Endothelial cell of umbilical vein (primary cell): ENCODE measurements at regions not wholly inside any gene's neighbourhood (a gene's known extent, or its start where the extent isn't known, plus 50 kb on each side); places are given as distances from the start of the nearest gene placed in this dataset.

Experiments used
- BruUV-seq: library from RNA; stranded (reverse); fragments of 400-500 nt; replicated peaks from 2 replicates; lab custom pipeline; 2021; lab: Mats Ljungman, UMichigan
- CTCF ChIA-PET: fragments of 300-600, 350-600 bp; sonication (Branson Sonifier 250); formaldehyde crosslinking; loops from one replicate; lab custom pipeline; 2021; ENCODE audit warnings: antibody characterized with exemption, inconsistent platforms; lab: Charles Lee
- POLR2A ChIA-PET: fragments of 300-600, 350-600 bp; sonication (Branson Sonifier 250); formaldehyde crosslinking; loops from one replicate; lab custom pipeline; 2021; ENCODE audit warnings: antibody characterized with exemption, inconsistent platforms; lab: Charles Lee
- DNase-seq: peaks from one replicate; pipeline ENCODE4 v3.0.0-alpha.2; 2011; ENCODE audit warnings: low read depth, low spot score
- FAIRE-seq: peaks from 2 replicates; lab custom pipeline; 2011; peaks lifted over from hg19 to GRCh38; lab: Jason Lieb, UNC
- H2AFZ ChIP-seq: 2 replicates; pipeline ENCODE4 v1.6.0; 2012; ENCODE audit warnings: low read depth, low read length, control low read depth, inconsistent platforms
- H3K27ac ChIP-seq: 2 replicates; pipeline ENCODE4 v1.5.1; 2011; ENCODE audit warnings: low read depth, mild to moderate bottlenecking, control low read depth, low read length, moderate library complexity; ENCODE audit not compliant: insufficient read depth
- H3K27me3 ChIP-seq, 2 experiments: 2 replicates each; pipeline versions ENCODE4 v1.6.0 to v1.6.1; 2011; ENCODE audit warnings: low read length in 2 of 2, mixed read lengths in 1 of 2; ENCODE audit not compliant: control insufficient read depth in 2 of 2, insufficient read depth in 2 of 2
- H3K36me3 ChIP-seq, 2 experiments: 2 replicates in 1 of 2; 3 replicates in 1 of 2; pipeline ENCODE4 v1.5.1; 2011; ENCODE audit warnings: low read length in 2 of 2, mild to moderate bottlenecking in 1 of 2, moderate library complexity in 1 of 2; ENCODE audit not compliant: control insufficient read depth in 2 of 2, insufficient read depth in 2 of 2; ENCODE audit errors: extremely low read depth in 1 of 2
- H3K4me1 ChIP-seq: 3 replicates; pipeline ENCODE4 v1.5.1; 2011; ENCODE audit warnings: mild to moderate bottlenecking, low read length; ENCODE audit not compliant: control insufficient read depth, insufficient read depth; ENCODE audit errors: extremely low read depth
- H3K4me2 ChIP-seq: 2 replicates; pipeline ENCODE4 v1.6.1; 2011; ENCODE audit warnings: low read length, control low read depth, mixed read lengths; ENCODE audit not compliant: insufficient read depth
- H3K4me3 ChIP-seq, 3 experiments: fragments of 200-600 bp in 1 of 3; sonication (generic), shearing (Covaris generic) in 1 of 3; replicated peaks in 1 of 3; 2 replicates each; pipeline ENCODE4 v1.5.1; 2011 to 2016; ENCODE audit warnings: control low read depth in 3 of 3, low read length in 3 of 3, mild to moderate bottlenecking in 2 of 3, inconsistent platforms in 1 of 3, low read depth in 1 of 3, moderate library complexity in 1 of 3; ENCODE audit not compliant: insufficient read depth in 1 of 3
- H3K79me2 ChIP-seq: 2 replicates; pipeline ENCODE4 v1.6.0; 2012; ENCODE audit warnings: low read length, inconsistent platforms; ENCODE audit not compliant: control insufficient read depth, insufficient read depth
- H3K9ac ChIP-seq: replicated peaks from 2 replicates; pipeline ENCODE3; 2011; ENCODE audit warnings: low read length, control low read depth; ENCODE audit not compliant: insufficient read depth; ENCODE audit errors: extremely low read depth
- H3K9me1 ChIP-seq: replicated peaks from 3 replicates; pipeline ENCODE4 v1.6.0; 2011; ENCODE audit warnings: mild to moderate bottlenecking, low read length; ENCODE audit not compliant: control insufficient read depth, insufficient read depth; ENCODE audit errors: extremely low read depth
- H3K9me3 ChIP-seq: replicated peaks from 2 replicates; pipeline ENCODE4 v1.5.1; 2012; ENCODE audit warnings: low read length, inconsistent platforms; ENCODE audit not compliant: control insufficient read depth, insufficient read depth
- H4K20me1 ChIP-seq: replicated peaks from 2 replicates; pipeline ENCODE3; 2011; ENCODE audit warnings: mild to moderate bottlenecking, low read length; ENCODE audit not compliant: control insufficient read depth, insufficient read depth; ENCODE audit errors: extremely low read depth
- EZH2 ChIP-seq: IDR thresholded peaks from 2 replicates; pipeline ENCODE4 v1.6.1; 2012; ENCODE audit warnings: borderline replicate concordance, low read depth, mild to moderate bottlenecking, moderate library complexity, low read length, inconsistent platforms; ENCODE audit not compliant: severe bottlenecking
- FOS ChIP-seq: IDR thresholded peaks from 2 replicates; pipeline ENCODE4 v1.6.1; 2011; ENCODE audit warnings: mild to moderate bottlenecking, low read length, moderate library complexity, borderline replicate concordance; ENCODE audit not compliant: insufficient read depth
- GATA2 ChIP-seq: IDR thresholded peaks from 2 replicates; pipeline ENCODE4 v1.7.0; 2011; ENCODE audit warnings: low read depth, mild to moderate bottlenecking, moderate library complexity, mixed read lengths, low read length; ENCODE audit not compliant: insufficient read length, insufficient read depth
- JUN ChIP-seq: IDR thresholded peaks from 2 replicates; pipeline ENCODE4 v1.6.1; 2011; ENCODE audit warnings: borderline replicate concordance, low read depth; ENCODE audit not compliant: insufficient read length, insufficient read depth
- MYC ChIP-seq: IDR thresholded peaks from one replicate; pipeline ENCODE4 v1.6.1; 2011; ENCODE audit warnings: mild to moderate bottlenecking, low read depth, low read length
- POLR2A ChIP-seq: IDR thresholded peaks from 2 replicates; pipeline ENCODE4 v1.6.1; 2012; ENCODE audit warnings: low read depth, mild to moderate bottlenecking, control low read depth, low read length
- POLR2AphosphoS5 ChIP-seq: IDR thresholded peaks from 2 replicates; pipeline ENCODE4 v1.6.1; 2012; ENCODE audit warnings: low read depth, mild to moderate bottlenecking, control low read depth, low read length, moderate library complexity; ENCODE audit not compliant: insufficient read depth
- dilution Hi-C: fragments of 300-500 bp; cut with MboI; formaldehyde crosslinking; loops from one replicate; pipeline ENCODE4 v1.15.0; 2019; ENCODE audit warnings: low sequenced_read_pairs; ENCODE audit not compliant: extremely low pct_ligation_motif_present
- intact Hi-C: fragments of 100-400 bp; cut with micrococcal nuclease; formaldehyde crosslinking; loops from one replicate; pipeline ENCODE4 v1.10.0; 2022
- TF ChIP-seq, protein P1 (sequence below), 2 donors: IDR thresholded peaks; 1 replicate in 1 of 2; 2 replicates in 1 of 2; pipeline ENCODE4 v1.5.1; 2011; ENCODE audit warnings: low read length in 2 of 2, mild to moderate bottlenecking in 2 of 2, moderate library complexity in 2 of 2, control low read depth in 1 of 2, inconsistent platforms in 1 of 2, low read depth in 1 of 2; ENCODE audit not compliant: insufficient read depth in 1 of 2; ENCODE audit errors: extremely low read depth in 1 of 2
- TF ChIP-seq, protein P2 (sequence below): IDR thresholded peaks from 2 replicates; pipeline ENCODE4 v1.6.1; 2011; ENCODE audit not compliant: insufficient read depth, insufficient read length

DNA sequence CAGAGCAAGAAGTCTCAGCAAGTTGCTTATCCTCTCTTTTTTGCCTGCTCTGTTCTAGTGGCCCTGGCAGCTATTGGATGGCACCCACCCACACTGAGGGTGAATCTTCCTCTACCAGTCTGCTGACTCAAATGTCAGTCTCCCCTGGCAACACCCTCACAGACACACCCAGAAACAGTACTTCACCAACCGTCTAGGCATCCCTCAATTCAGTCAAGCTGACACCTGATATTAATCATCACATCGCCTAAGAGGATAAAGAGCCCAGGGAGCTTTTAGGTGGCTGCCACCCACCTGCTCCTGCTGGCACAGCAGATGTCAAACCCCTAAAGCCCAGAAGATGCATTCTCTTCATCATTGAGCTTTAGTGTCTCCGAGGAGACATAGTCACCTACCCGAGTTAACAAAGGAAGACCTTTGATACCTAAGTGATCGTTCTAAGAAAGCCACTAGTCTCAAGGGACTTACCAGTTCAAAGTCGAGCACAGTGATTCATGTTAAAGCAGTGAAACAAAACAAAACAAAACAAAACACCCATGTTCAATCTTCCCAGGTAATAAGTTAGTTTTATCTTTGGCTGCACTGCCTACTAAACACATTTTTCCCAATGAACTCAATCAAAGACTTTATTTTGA lies 97.7 kb upstream of the KCNQ5 start:
- CTCF ChIA-PET, result no interaction called here
- no peaks in the 10 kb centered on the region for H3K9me1 ChIP-seq
- no peak for DNase-seq

More for the DNA sequence above, 97.7 kb upstream of the KCNQ5 start:
- intact Hi-C loops, result no loop called here
- no TSS peak for BruUV-seq
- no peaks in the 10 kb centered on the region for H3K79me2 ChIP-seq
- no peak overlapping the region for H3K27ac ChIP-seq
- no peaks in the 10 kb centered on the region for H3K36me3 ChIP-seq
- POLR2A ChIA-PET, result no interaction called here
- no peak overlapping the region for H3K4me3 ChIP-seq
- FAIRE-seq, result no peak
- no peak overlapping the region for H3K4me2 ChIP-seq
- no peak for TF ChIP-seq GATA2
- no peak for TF ChIP-seq POLR2A
- TF ChIP-seq, protein P1, sequence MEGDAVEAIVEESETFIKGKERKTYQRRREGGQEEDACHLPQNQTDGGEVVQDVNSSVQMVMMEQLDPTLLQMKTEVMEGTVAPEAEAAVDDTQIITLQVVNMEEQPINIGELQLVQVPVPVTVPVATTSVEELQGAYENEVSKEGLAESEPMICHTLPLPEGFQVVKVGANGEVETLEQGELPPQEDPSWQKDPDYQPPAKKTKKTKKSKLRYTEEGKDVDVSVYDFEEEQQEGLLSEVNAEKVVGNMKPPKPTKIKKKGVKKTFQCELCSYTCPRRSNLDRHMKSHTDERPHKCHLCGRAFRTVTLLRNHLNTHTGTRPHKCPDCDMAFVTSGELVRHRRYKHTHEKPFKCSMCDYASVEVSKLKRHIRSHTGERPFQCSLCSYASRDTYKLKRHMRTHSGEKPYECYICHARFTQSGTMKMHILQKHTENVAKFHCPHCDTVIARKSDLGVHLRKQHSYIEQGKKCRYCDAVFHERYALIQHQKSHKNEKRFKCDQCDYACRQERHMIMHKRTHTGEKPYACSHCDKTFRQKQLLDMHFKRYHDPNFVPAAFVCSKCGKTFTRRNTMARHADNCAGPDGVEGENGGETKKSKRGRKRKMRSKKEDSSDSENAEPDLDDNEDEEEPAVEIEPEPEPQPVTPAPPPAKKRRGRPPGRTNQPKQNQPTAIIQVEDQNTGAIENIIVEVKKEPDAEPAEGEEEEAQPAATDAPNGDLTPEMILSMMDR (IDR thresholded peaks at IDR 0.05; ENCODE audit: extremely low read depth in 1 of 2, insufficient read depth in 1 of 2, low read depth in 1 of 2, low read length in 2 of 2), result no peak
- TF ChIP-seq JUN, result no peak
- TF ChIP-seq POLR2AphosphoS5, result no peak
- no peak for TF ChIP-seq MYC
- TF ChIP-seq, protein P2, sequence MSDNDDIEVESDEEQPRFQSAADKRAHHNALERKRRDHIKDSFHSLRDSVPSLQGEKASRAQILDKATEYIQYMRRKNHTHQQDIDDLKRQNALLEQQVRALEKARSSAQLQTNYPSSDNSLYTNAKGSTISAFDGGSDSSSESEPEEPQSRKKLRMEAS, result no peak
- TF ChIP-seq EZH2, result no peak
- no peak for TF ChIP-seq FOS
- no peak overlapping the region for H3K9ac ChIP-seq
- H3K4me1 ChIP-seq, result no peaks in the 10 kb centered on the region
- H4K20me1 ChIP-seq, result no peaks in the 10 kb centered on the region
- dilution Hi-C loops, result no loop called here
- no peak overlapping the region for H2AFZ ChIP-seq
- H3K27me3 ChIP-seq, result no peaks in the 10 kb centered on the region
- no peaks in the 10 kb centered on the region for H3K9me3 ChIP-seq
